Neural progenitor cell (in vitro differentiated cells): ENCODE measurements at regions not wholly inside any gene's neighbourhood (a gene's known extent, or its start where the extent isn't known, plus 50 kb on each side); places are given as distances from the start of the nearest gene placed in this dataset.

Source experiments
- DNase-seq: peaks from one replicate; pipeline ENCODE4 v3.0.0-alpha.2; 2016; ENCODE audit warnings: low spot score
- H2AFZ ChIP-seq: fragments of 200-600 bp; sonication (generic); replicated peaks from 2 replicates; pipeline ENCODE4 v1.6.1; 2016; ENCODE audit warnings: antibody characterized with exemption
- H3F3A ChIP-seq: fragments of 200-600 bp; sonication (generic); 2 replicates; pipeline ENCODE4 v1.6.1; 2016; ENCODE audit warnings: antibody characterized with exemption, low read depth
- H3K27ac ChIP-seq: fragments of 200-600 bp; sonication (generic); 2 replicates; pipeline ENCODE4 v1.5.1; 2016; ENCODE audit warnings: mild to moderate bottlenecking
- H3K27me3 ChIP-seq: fragments of 200-600 bp; sonication (generic); 2 replicates; pipeline ENCODE4 v1.6.1; 2016; ENCODE audit warnings: mild to moderate bottlenecking, moderate library complexity
- H3K36me3 ChIP-seq: fragments of 200-600 bp; sonication (generic); 2 replicates; pipeline ENCODE4 v1.5.1; 2016
- H3K4me1 ChIP-seq: fragments of 200-600 bp; sonication (generic); 2 replicates; pipeline ENCODE4 v1.6.1; 2016; ENCODE audit warnings: mixed run types
- H3K4me2 ChIP-seq: fragments of 200-600 bp; sonication (generic); 2 replicates; pipeline ENCODE4 v1.6.1; 2016
- H3K4me3 ChIP-seq: fragments of 200-600 bp; sonication (generic); 2 replicates; pipeline ENCODE4 v1.5.1; 2016
- H3K79me2 ChIP-seq: fragments of 200-600 bp; sonication (generic); 2 replicates; pipeline ENCODE4 v1.6.1; 2016; ENCODE audit warnings: low read depth
- H3K9ac ChIP-seq: fragments of 200-600 bp; sonication (generic); 2 replicates; pipeline ENCODE4 v1.6.1; 2016
- H3K9me3 ChIP-seq: fragments of 200-600 bp; sonication (generic); 2 replicates; pipeline ENCODE4 v1.5.1; 2016; ENCODE audit warnings: low read depth
- H4K20me1 ChIP-seq: fragments of 200-600 bp; sonication (generic); 2 replicates; pipeline ENCODE4 v1.6.1; 2016; ENCODE audit warnings: low read depth
- H3K27ac Mint-ChIP-seq: 3 replicates; pipeline ENCODE4 v1.8.0; 2021; ENCODE audit warnings: mixed read lengths
- H3K27me3 Mint-ChIP-seq: 2 replicates; pipeline ENCODE4 v1.8.0; 2022; ENCODE audit warnings: low read depth, mild to moderate bottlenecking, inconsistent platforms, moderate library complexity, mixed read lengths; ENCODE audit not compliant: insufficient read depth
- H3K36me3 Mint-ChIP-seq: 3 replicates; pipeline ENCODE4 v1.8.0; 2021; ENCODE audit warnings: mixed read lengths
- H3K4me1 Mint-ChIP-seq: 3 replicates; pipeline ENCODE4 v1.8.0; 2021; ENCODE audit warnings: mixed read lengths
- H3K4me3 Mint-ChIP-seq: 3 replicates; pipeline ENCODE4 v1.8.0; 2021; ENCODE audit warnings: mild to moderate bottlenecking, moderate library complexity, mixed read lengths
- H3K9me3 Mint-ChIP-seq: 3 replicates; pipeline ENCODE4 v1.8.0; 2020; ENCODE audit warnings: mixed read lengths
- EZH2 ChIP-seq: fragments of 200-600 bp; sonication (generic); IDR thresholded peaks from 2 replicates; pipeline ENCODE4 v1.6.1; 2017; ENCODE audit warnings: antibody characterized with exemption, mild to moderate bottlenecking, moderate library complexity
- EZH2phosphoT487 ChIP-seq: fragments of 200-600 bp; sonication (generic); IDR thresholded peaks from 2 replicates; pipeline ENCODE4 v1.6.1; 2017; ENCODE audit warnings: antibody characterized with exemption
- TF ChIP-seq, protein P1 (sequence below): fragments of 200-600 bp; sonication (generic); IDR thresholded peaks from 2 replicates; pipeline ENCODE4 v1.5.1; 2017; ENCODE audit warnings: antibody characterized with exemption, mild to moderate bottlenecking

DNA sequence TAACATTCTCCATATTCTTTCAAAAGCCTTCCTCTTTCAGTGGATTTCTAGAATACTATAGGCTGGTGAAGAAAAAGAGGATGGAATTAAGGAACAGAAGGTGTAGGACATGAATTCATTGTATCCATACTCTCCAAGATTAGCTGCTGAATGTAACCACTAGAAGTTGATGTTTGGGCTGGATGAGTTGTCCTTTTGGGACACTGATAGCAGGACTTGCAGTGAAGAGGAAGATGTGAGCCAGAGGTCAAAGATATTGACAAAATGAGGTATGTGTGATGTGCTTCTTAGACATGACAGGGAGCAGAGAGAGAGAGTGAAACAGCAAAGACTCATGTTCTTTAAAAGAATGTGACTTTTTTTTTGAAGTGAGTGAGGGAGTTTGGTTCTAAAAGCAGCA lies 134.3 kb upstream of the MAN1A1 start:
- no peaks in the 10 kb centered on the region for H3K79me2 ChIP-seq
- H3K4me2 ChIP-seq = no peak overlapping the region
- no peaks in the 10 kb centered on the region for H3K27me3 ChIP-seq
- TF ChIP-seq EZH2 (no peak), EZH2phosphoT487 (no peak)
- TF ChIP-seq, protein P1, sequence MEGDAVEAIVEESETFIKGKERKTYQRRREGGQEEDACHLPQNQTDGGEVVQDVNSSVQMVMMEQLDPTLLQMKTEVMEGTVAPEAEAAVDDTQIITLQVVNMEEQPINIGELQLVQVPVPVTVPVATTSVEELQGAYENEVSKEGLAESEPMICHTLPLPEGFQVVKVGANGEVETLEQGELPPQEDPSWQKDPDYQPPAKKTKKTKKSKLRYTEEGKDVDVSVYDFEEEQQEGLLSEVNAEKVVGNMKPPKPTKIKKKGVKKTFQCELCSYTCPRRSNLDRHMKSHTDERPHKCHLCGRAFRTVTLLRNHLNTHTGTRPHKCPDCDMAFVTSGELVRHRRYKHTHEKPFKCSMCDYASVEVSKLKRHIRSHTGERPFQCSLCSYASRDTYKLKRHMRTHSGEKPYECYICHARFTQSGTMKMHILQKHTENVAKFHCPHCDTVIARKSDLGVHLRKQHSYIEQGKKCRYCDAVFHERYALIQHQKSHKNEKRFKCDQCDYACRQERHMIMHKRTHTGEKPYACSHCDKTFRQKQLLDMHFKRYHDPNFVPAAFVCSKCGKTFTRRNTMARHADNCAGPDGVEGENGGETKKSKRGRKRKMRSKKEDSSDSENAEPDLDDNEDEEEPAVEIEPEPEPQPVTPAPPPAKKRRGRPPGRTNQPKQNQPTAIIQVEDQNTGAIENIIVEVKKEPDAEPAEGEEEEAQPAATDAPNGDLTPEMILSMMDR = no peak
- H3F3A ChIP-seq = no peaks in the 10 kb centered on the region
- no peak overlapping the region for H3K27ac Mint-ChIP-seq
- H2AFZ ChIP-seq = no peak overlapping the region
- no peak overlapping the region for H3K4me3 Mint-ChIP-seq
- H3K36me3 Mint-ChIP-seq = no peaks in the 10 kb centered on the region
- H3K9me3 Mint-ChIP-seq = no peaks in the 10 kb centered on the region
- H3K27me3 Mint-ChIP-seq = no peaks in the 10 kb centered on the region
- no peak overlapping the region for H3K27ac ChIP-seq
- no peaks in the 10 kb centered on the region for H3K36me3 ChIP-seq
- no peak overlapping the region for H3K4me3 ChIP-seq
- no peaks in the 10 kb centered on the region for H4K20me1 ChIP-seq
- no peak overlapping the region for H3K9ac ChIP-seq
- no peaks in the 10 kb centered on the region for H3K4me1 Mint-ChIP-seq
- H3K9me3 ChIP-seq = no peaks in the 10 kb centered on the region
- H3K4me1 ChIP-seq = no peaks in the 10 kb centered on the region
- no peak for DNase-seq

DNA sequence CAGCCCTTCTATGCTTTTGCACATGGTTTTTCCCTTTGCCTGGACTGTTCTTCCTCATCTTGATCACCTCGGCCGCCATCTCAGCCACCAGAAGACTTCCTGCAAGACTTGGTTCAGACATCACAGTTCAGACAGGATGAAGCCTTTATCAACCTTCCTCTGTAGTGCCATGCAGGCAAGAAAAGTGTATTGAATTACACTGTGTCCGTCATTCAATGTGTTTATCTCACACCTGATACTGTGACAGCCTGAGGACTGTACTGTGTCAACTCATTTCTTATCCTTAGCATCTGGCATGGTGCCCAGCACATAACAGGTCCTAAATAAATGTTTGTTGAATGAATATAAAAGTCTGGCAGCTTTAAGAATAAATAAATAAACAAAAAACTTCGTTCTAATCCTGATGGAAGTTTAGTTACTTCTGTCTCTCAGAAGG lies 133.3 kb upstream of the MAN1A1 start:
- Histone ChIP-seq H3K9ac (no peak overlapping the region), H3K36me3 (no peaks in the 10 kb centered on the region), H3K4me2 (no peak overlapping the region), H3K4me1 (no peaks in the 10 kb centered on the region), H3K79me2 (no peaks in the 10 kb centered on the region), H2AFZ (no peak overlapping the region), H3K27ac (no peak overlapping the region), H3K4me3 (no peak overlapping the region), H3K9me3 (no peaks in the 10 kb centered on the region), H4K20me1 (no peaks in the 10 kb centered on the region), H3F3A (no peaks in the 10 kb centered on the region), H3K27me3 (no peaks in the 10 kb centered on the region)
- no peak for TF ChIP-seq EZH2phosphoT487
- TF ChIP-seq, protein P1 = no peak
- no peak for TF ChIP-seq EZH2
- Mint-ChIP-seq H3K4me3 (no peak overlapping the region), H3K9me3 (no peaks in the 10 kb centered on the region), H3K27ac (no peak overlapping the region), H3K4me1 (no peaks in the 10 kb centered on the region), H3K27me3 (no peaks in the 10 kb centered on the region), H3K36me3 (no peaks in the 10 kb centered on the region)
- DNase-seq = no peak

DNA sequence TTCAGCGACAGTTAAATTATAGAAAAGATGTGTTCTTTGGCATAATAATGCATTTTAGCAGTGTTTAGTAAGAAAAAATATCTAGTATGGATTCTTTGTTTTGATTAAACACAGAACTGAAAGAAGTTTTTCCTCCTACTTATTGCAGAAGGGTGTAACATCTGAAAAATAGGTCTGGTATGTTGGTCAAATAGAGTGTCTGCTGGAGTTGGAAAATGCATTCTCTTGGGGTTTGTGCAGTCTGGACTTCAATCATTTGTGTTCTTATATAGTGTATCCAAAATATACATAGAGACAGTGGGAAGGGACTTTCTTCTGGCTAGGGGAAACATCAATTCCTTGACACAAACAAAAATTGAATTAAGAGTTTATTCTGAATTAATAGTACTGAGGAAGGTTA lies 132.4 kb upstream of the MAN1A1 start:
- TF ChIP-seq, protein P1 = no peak
- no peak for TF ChIP-seq EZH2
- TF ChIP-seq EZH2phosphoT487 = no peak
- no peak overlapping the region for H2AFZ ChIP-seq
- no peaks in the 10 kb centered on the region for H3F3A ChIP-seq
- no peaks in the 10 kb centered on the region for H3K4me1 ChIP-seq
- Mint-ChIP-seq H3K4me3 (no peak overlapping the region), H3K27ac (no peak overlapping the region), H3K4me1 (no peaks in the 10 kb centered on the region), H3K36me3 (no peaks in the 10 kb centered on the region), H3K27me3 (no peaks in the 10 kb centered on the region), H3K9me3 (no peaks in the 10 kb centered on the region)
- H3K27me3 ChIP-seq = no peaks in the 10 kb centered on the region
- no peak overlapping the region for H3K4me2 ChIP-seq
- H3K27ac ChIP-seq = no peak overlapping the region
- no peaks in the 10 kb centered on the region for H3K36me3 ChIP-seq
- no peaks in the 10 kb centered on the region for H3K9me3 ChIP-seq
- H3K79me2 ChIP-seq = no peaks in the 10 kb centered on the region
- no peak for DNase-seq
- H4K20me1 ChIP-seq = no peaks in the 10 kb centered on the region
- H3K4me3 ChIP-seq = no peak overlapping the region
- no peak overlapping the region for H3K9ac ChIP-seq
